Colonic mucosa (tissue), 4 donors: ENCODE measurements at regions not wholly inside any gene's neighbourhood (a gene's known extent, or its start where the extent isn't known, plus 50 kb on each side); places are given as distances from the start of the nearest gene placed in this dataset.

Experiments used
- DNase-seq: peaks from one replicate; pipeline ENCODE4 v3.0.0-alpha.2; 2020
- H3K27ac ChIP-seq: fragments of 200-600 bp; one replicate; pipeline ENCODE4 v1.8.0; 2021
- H3K27me3 ChIP-seq: fragments of 200-600 bp; one replicate; pipeline ENCODE4 v1.8.0; 2021
- H3K36me3 ChIP-seq: fragments of 200-600 bp; one replicate; pipeline ENCODE4 v1.8.0; 2021
- H3K4me1 ChIP-seq: fragments of 200-600 bp; one replicate; pipeline ENCODE4 v1.8.0; 2021; ENCODE audit warnings: mild to moderate bottlenecking
- H3K4me3 ChIP-seq: fragments of 200-600 bp; one replicate; pipeline ENCODE4 v1.8.0; 2021
- H3K9ac ChIP-seq, 2 donors: one replicate each; pipeline ENCODE4 v1.7.0; 2013; ENCODE audit warnings: control low read depth in 2 of 2, low read depth in 2 of 2, low read length in 2 of 2
- H3K9me3 ChIP-seq: fragments of 200-600 bp; one replicate; pipeline ENCODE4 v1.8.0; 2021
- intact Hi-C: fragments of 100-400 bp; cut with DNase I; formaldehyde crosslinking; loops from one replicate; pipeline ENCODE4 v1.14.1; 2022
- TF ChIP-seq, protein P1 (sequence below): fragments of 200-600 bp; IDR thresholded peaks from one replicate; pipeline ENCODE4 v1.8.0; 2022; ENCODE audit warnings: antibody characterized with exemption, mild to moderate bottlenecking
- donor health status: healthy.
- donor health status: DM: no; HTN: no; CAD: no.
- donor health status: DM: no; HTN: no; CAD: no.

GRCh38 chr11:113627297-113627696 lies 78.8 kb downstream of the TMPRSS5 start:
- DNase-seq = no peak
- H3K9ac ChIP-seq = no peak overlapping the region

GRCh38 chr11:113626736-113627135 lies 79.4 kb downstream of the TMPRSS5 start:
- Histone ChIP-seq H3K27ac (no peak overlapping the region), H3K9ac (no peak overlapping the region), H3K36me3 (no peaks in the 10 kb centered on the region), H3K4me3 (no peak overlapping the region), H3K9me3 (no peaks in the 10 kb centered on the region), H3K4me1 (no peaks in the 10 kb centered on the region), H3K27me3 (no peaks in the 10 kb centered on the region)
- no peak for DNase-seq
- TF ChIP-seq, protein P1, sequence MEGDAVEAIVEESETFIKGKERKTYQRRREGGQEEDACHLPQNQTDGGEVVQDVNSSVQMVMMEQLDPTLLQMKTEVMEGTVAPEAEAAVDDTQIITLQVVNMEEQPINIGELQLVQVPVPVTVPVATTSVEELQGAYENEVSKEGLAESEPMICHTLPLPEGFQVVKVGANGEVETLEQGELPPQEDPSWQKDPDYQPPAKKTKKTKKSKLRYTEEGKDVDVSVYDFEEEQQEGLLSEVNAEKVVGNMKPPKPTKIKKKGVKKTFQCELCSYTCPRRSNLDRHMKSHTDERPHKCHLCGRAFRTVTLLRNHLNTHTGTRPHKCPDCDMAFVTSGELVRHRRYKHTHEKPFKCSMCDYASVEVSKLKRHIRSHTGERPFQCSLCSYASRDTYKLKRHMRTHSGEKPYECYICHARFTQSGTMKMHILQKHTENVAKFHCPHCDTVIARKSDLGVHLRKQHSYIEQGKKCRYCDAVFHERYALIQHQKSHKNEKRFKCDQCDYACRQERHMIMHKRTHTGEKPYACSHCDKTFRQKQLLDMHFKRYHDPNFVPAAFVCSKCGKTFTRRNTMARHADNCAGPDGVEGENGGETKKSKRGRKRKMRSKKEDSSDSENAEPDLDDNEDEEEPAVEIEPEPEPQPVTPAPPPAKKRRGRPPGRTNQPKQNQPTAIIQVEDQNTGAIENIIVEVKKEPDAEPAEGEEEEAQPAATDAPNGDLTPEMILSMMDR = no peak
- intact Hi-C loops = no loop called here

More at GRCh38 chr11:113627297-113627696, 78.8 kb downstream of the TMPRSS5 start:
- no peak overlapping the region for H3K4me3 ChIP-seq
- H3K9me3 ChIP-seq = no peaks in the 10 kb centered on the region
- intact Hi-C loops = no loop called here
- H3K27me3 ChIP-seq = no peaks in the 10 kb centered on the region
- H3K36me3 ChIP-seq = no peaks in the 10 kb centered on the region
- H3K27ac ChIP-seq = no peak overlapping the region
- H3K4me1 ChIP-seq = no peaks in the 10 kb centered on the region
- TF ChIP-seq, protein P1 = no peak

- TF ChIP-seq, protein P1 = no peak
- H3K36me3 ChIP-seq = no peaks in the 10 kb centered on the region
- H3K4me3 ChIP-seq = no peak overlapping the region
- no peak overlapping the region for H3K9ac ChIP-seq
- DNase-seq = no peak
- intact Hi-C loops = no loop called here
- no peak overlapping the region for H3K27ac ChIP-seq
- H3K4me1 ChIP-seq = no peaks in the 10 kb centered on the region
- H3K27me3 ChIP-seq = no peaks in the 10 kb centered on the region
- H3K9me3 ChIP-seq = no peaks in the 10 kb centered on the region
These were observed 83.0 kb downstream of the TMPRSS5 start for GRCh38 chr11:113623114-113623513.

DNA sequence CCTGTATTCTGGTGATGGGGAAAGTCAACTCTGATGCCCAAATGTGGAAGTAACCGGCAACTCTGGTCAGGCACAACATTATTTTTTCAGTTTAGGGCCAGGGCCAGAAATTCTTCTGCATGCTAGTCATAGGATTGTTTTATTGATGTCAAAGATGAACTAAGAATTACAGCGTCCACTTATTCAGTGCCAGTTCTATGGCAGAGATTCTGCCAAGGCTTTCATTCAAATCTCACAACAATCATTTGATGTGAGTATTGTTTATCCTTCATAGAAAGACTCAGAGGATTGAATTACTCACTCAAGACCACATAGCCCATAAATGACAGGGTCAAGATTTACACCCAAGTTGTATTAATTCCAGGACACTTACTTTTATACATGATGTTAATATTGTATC lies 87.7 kb downstream of the TMPRSS5 start:
- no peak overlapping the region for H3K4me3 ChIP-seq

DNA sequence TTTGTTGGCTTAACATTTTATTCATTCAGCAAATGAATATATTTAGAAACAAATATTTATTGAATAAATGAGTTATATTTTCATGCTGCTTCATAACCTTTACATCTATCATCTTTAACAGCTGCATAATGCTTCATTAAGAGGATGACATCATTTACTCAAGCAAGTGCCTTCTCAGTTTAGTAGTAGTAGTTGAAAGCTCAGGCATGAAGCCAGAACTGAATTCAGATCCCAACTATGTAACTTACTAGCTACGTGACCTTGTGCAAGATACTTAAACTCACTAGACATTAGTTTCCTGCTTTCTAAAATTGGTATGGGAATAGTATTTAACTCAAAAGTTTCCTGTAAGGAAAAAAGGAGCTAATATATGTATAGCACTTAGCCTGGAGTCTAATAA lies 90.3 kb downstream of the TMPRSS5 start:
- intact Hi-C loops = no loop called here
- TF ChIP-seq, protein P1 = no peak
- Histone ChIP-seq H3K9ac (no peak overlapping the region), H3K4me3 (no peak overlapping the region), H3K4me1 (no peaks in the 10 kb centered on the region), H3K9me3 (no peaks in the 10 kb centered on the region), H3K27ac (no peak overlapping the region), H3K27me3 (no peaks in the 10 kb centered on the region), H3K36me3 (no peaks in the 10 kb centered on the region)
- no peak for DNase-seq

More for the DNA sequence above, 87.7 kb downstream of the TMPRSS5 start:
- H3K4me1 ChIP-seq = no peaks in the 10 kb centered on the region
- DNase-seq = no peak
- H3K36me3 ChIP-seq = no peaks in the 10 kb centered on the region
- TF ChIP-seq, protein P1 = no peak
- H3K9me3 ChIP-seq = no peaks in the 10 kb centered on the region
- intact Hi-C loops = no loop called here
- no peak overlapping the region for H3K9ac ChIP-seq
- no peaks in the 10 kb centered on the region for H3K27me3 ChIP-seq
- H3K27ac ChIP-seq = no peak overlapping the region

- Histone ChIP-seq H3K36me3 (no peaks in the 10 kb centered on the region), H3K27ac (no peak overlapping the region), H3K9me3 (no peaks in the 10 kb centered on the region), H3K27me3 (no peaks in the 10 kb centered on the region), H3K4me3 (no peak overlapping the region), H3K9ac (no peak overlapping the region), H3K4me1 (no peaks in the 10 kb centered on the region)
- TF ChIP-seq, protein P1 = no peak
- DNase-seq = no peak
- intact Hi-C loops = no loop called here
These were observed 91.0 kb downstream of the TMPRSS5 start for GRCh38 chr11:113615098-113615497.
